A549 (cell line): ENCODE measurements at regions not wholly inside any gene's neighbourhood (a gene's known extent, or its start where the extent isn't known, plus 50 kb on each side); places are given as distances from the start of the nearest gene placed in this dataset.

ENCODE experiments used
- ATAC-seq, 2 experiments: fragments of 200-7000 bp in 1 of 2; fragments of >200 bp in 1 of 2; cut with Nextera tagmentation in 1 of 2; cut with Tn5 transposase in 1 of 2; 3 replicates each; pipeline versions ENCODE4 v1.8.0 to v1.9.1; 2018 to 2020; ENCODE audit warnings: mild to moderate bottlenecking in 1 of 2, moderate library complexity in 1 of 2
- CTCF ChIA-PET: fragments of 300-600 bp; sonication (Branson Sonifier 250); formaldehyde crosslinking; extraction: SDS; loops from one replicate; lab custom pipeline; 2021; ENCODE audit warnings: antibody characterized with exemption, inconsistent platforms; lab: Yijun Ruan, JAX
- POLR2A ChIA-PET: fragments of 350-600 bp; formaldehyde crosslinking; extraction: SDS; loops from one replicate; lab custom pipeline; 2021; ENCODE audit warnings: antibody characterized with exemption, inconsistent platforms; lab: Yijun Ruan, JAX
- DNase-seq, 2 experiments: peaks; one replicate each; pipeline versions ENCODE4 v3.0.0 to v3.0.0-alpha.2; 2011 to 2016; ENCODE audit warnings: low read depth in 1 of 2, low spot score in 1 of 2
- FAIRE-seq: peaks from 2 replicates; lab custom pipeline; 2011; peaks lifted over from hg19 to GRCh38; lab: Jason Lieb, UNC
- H3K27ac ChIP-seq, 2 experiments: fragments of >200 bp; sonication (Bioruptor Twin); formaldehyde crosslinking; 3 replicates each; pipeline ENCODE4 v1.5.1; 2016 to 2017
- H3K4me1 ChIP-seq: fragments of >200 bp; sonication (Bioruptor Twin); formaldehyde crosslinking; 3 replicates; pipeline ENCODE4 v1.6.1; 2016
- H3K4me2 ChIP-seq: fragments of >200 bp; sonication (Bioruptor Twin); formaldehyde crosslinking; 3 replicates; pipeline ENCODE4 v1.6.1; 2016
- H3K4me3 ChIP-seq: fragments of >200 bp; sonication (Bioruptor Twin); formaldehyde crosslinking; 3 replicates; pipeline ENCODE4 v1.5.1; 2016
- H3K9me3 ChIP-seq: fragments of >200 bp; sonication (Bioruptor Twin); formaldehyde crosslinking; 3 replicates; pipeline ENCODE4 v1.6.1; 2016
- BHLHE40 ChIP-seq: IDR thresholded peaks from 2 replicates; pipeline ENCODE4 v1.6.1; 2012; ENCODE audit warnings: low read depth, low read length, inconsistent platforms
- CBX8 ChIP-seq: fragments of 200-600 bp; sonication (generic); IDR thresholded peaks from 2 replicates; pipeline ENCODE4 v1.6.1; 2016
- CHD4 ChIP-seq: fragments of 200-600 bp; sonication (generic); IDR thresholded peaks from 2 replicates; pipeline ENCODE4 v1.6.1; 2016; ENCODE audit warnings: antibody characterized with exemption, mild to moderate bottlenecking, borderline replicate concordance
- EHF ChIP-seq: fragments of 250-450 bp; sonication (Bioruptor Pico); IDR thresholded peaks from 2 replicates; pipeline ENCODE4 v1.5.0; 2020; ENCODE audit warnings: mild to moderate bottlenecking
- FOSB ChIP-seq: fragments of 250-450 bp; sonication (Bioruptor Pico); IDR thresholded peaks from 2 replicates; pipeline ENCODE4 v1.5.0; 2020; ENCODE audit warnings: mild to moderate bottlenecking, moderate library complexity
- FOSL2 ChIP-seq, 2 experiments: fragments of 450-650 bp in 1 of 2; fragments of >200 bp in 1 of 2; sonication (Bioruptor Twin) in 1 of 2; formaldehyde crosslinking; IDR thresholded peaks; 2 replicates each; pipeline versions ENCODE4 v1.5.0 to v1.6.1; 2016 to 2020; ENCODE audit warnings: mild to moderate bottlenecking in 1 of 2, moderate library complexity in 1 of 2
- GATA3 ChIP-seq: IDR thresholded peaks from 2 replicates; pipeline ENCODE4 v1.6.1; 2012; ENCODE audit warnings: borderline replicate concordance
- HDAC2 ChIP-seq: fragments of 200-600 bp; sonication (generic); IDR thresholded peaks from 2 replicates; pipeline ENCODE4 v1.6.1; 2016
- HEYL ChIP-seq: fragments of 250-450 bp; sonication (Bioruptor Pico); IDR thresholded peaks from 2 replicates; pipeline ENCODE4 v1.8.0; 2021; ENCODE audit warnings: mild to moderate bottlenecking, moderate library complexity
- HOXA7 ChIP-seq: fragments of 250-450 bp; sonication (Bioruptor Pico); IDR thresholded peaks from 2 replicates; pipeline ENCODE4 v1.5.0; 2020; ENCODE audit warnings: mild to moderate bottlenecking, moderate library complexity
- JUNB ChIP-seq: fragments of >200 bp; sonication (Bioruptor Twin); formaldehyde crosslinking; IDR thresholded peaks from 2 replicates; pipeline ENCODE4 v1.6.1; 2016
- KDM1A ChIP-seq: fragments of 200-600 bp; sonication (generic); IDR thresholded peaks from 2 replicates; pipeline ENCODE4 v1.6.1; 2016; ENCODE audit warnings: low read depth, mild to moderate bottlenecking
- KDM5A ChIP-seq: fragments of 200-600 bp; sonication (generic); IDR thresholded peaks from 2 replicates; pipeline ENCODE4 v1.6.1; 2016; ENCODE audit warnings: antibody characterized with exemption, mild to moderate bottlenecking
- MAZ ChIP-seq: fragments of 150-350 bp; IDR thresholded peaks from 2 replicates; pipeline ENCODE4 v1.6.1; 2014; ENCODE audit warnings: antibody characterized with exemption, low read depth, low read length, borderline replicate concordance
- MYC ChIP-seq: IDR thresholded peaks from 2 replicates; pipeline ENCODE4 v1.6.1; 2012; ENCODE audit warnings: mild to moderate bottlenecking, inconsistent platforms, low read length, improper control_type of control experiment, borderline replicate concordance
- NFE2L2 ChIP-seq: fragments of 150-350 bp; conservative IDR thresholded peaks from 2 replicates; pipeline ENCODE4 v1.6.1; 2014; ENCODE audit warnings: low read length
- NPAS2 ChIP-seq: fragments of 250-450 bp; sonication (Bioruptor Pico); IDR thresholded peaks from 2 replicates; pipeline ENCODE4 v1.8.0; 2022; ENCODE audit warnings: mild to moderate bottlenecking, moderate library complexity, borderline replicate concordance
- RFX5 ChIP-seq: fragments of 450-650 bp; IDR thresholded peaks from 2 replicates; pipeline ENCODE4 v1.7.1; 2014; ENCODE audit warnings: antibody characterized with exemption, mild to moderate bottlenecking, moderate library complexity
- SREBF2 ChIP-seq: fragments of 450-650 bp; IDR thresholded peaks from 2 replicates; pipeline ENCODE4 v1.6.1; 2014; ENCODE audit warnings: mild to moderate bottlenecking, moderate library complexity
- TFCP2L1 ChIP-seq: fragments of 250-450 bp; sonication (Bioruptor Pico); IDR thresholded peaks from 2 replicates; pipeline ENCODE4 v1.5.0; 2021; ENCODE audit warnings: mild to moderate bottlenecking
- TP53 ChIP-seq: fragments of 250-450 bp; sonication (Bioruptor Pico); IDR thresholded peaks from 2 replicates; pipeline ENCODE4 v1.5.0; 2021; ENCODE audit warnings: mild to moderate bottlenecking, moderate library complexity
- ZC3H11A ChIP-seq: fragments of 450-650 bp; IDR thresholded peaks from 2 replicates; pipeline ENCODE4 v1.6.1; 2014; ENCODE audit warnings: antibody characterized with exemption, mild to moderate bottlenecking
- ZFP36 ChIP-seq: fragments of 450-650 bp; IDR thresholded peaks from 2 replicates; pipeline ENCODE4 v1.6.1; 2014; ENCODE audit warnings: borderline replicate concordance; ENCODE audit not compliant: partially characterized antibody
- ZSCAN20 ChIP-seq: fragments of 250-450 bp; sonication (Bioruptor Pico); IDR thresholded peaks from 2 replicates; pipeline ENCODE4 v1.8.0; 2022; ENCODE audit warnings: mild to moderate bottlenecking, moderate library complexity
- WGBS: methylation state at CpG from one replicate; pipeline ENCODE4 v1.1.6; 2017; ENCODE audit errors: missing lambda C conversion rate; 5-methylcytosine and 5-hydroxymethylcytosine counted together
- TF ChIP-seq, protein P1 (sequence below): fragments of >200 bp; sonication (Bioruptor Twin); formaldehyde crosslinking; IDR thresholded peaks from 3 replicates; pipeline ENCODE4 v1.5.1; 2016
- TF ChIP-seq, protein P2 (sequence below): IDR thresholded peaks from 2 replicates; pipeline ENCODE4 v1.6.1; 2012; ENCODE audit warnings: low read depth, borderline replicate concordance
- TF ChIP-seq, protein P3 (sequence below): fragments of 250-450 bp; sonication (Bioruptor Pico); IDR thresholded peaks from 2 replicates; pipeline ENCODE4 v1.5.0; 2021; ENCODE audit warnings: mild to moderate bottlenecking, moderate library complexity, borderline replicate concordance
- TF ChIP-seq, protein P4 (sequence below): IDR thresholded peaks from 2 replicates; pipeline ENCODE4 v1.6.1; 2012

DNA sequence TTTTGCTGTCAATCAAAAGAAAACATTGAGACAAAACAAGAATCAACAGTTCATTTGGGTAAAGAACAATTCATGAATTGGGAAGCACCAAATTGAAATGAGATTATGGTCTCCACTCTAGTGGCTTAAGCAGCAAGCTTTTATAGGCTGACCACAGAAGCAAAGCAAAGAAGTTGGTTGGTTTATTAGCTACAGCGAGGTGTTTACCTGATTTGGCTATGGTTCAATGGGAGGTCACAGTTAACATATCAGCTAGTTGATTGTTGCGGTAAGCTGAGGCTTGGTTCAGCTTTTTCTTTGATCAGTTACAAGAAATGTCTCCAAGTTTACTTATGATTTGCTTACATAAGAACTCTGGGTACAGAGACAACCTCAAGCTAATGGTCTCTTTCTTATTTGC, 640.5 kb upstream of the GOLIM4 start:
- ATAC-seq, result no peak
- no peak overlapping the region for H3K27ac ChIP-seq
- H3K4me1 ChIP-seq, result no peaks in the 10 kb centered on the region
- DNase-seq, result no peak
- 13% methylated on average over 2 of the region's 2 CpGs for WGBS
- no peak overlapping the region for H3K4me2 ChIP-seq
- H3K9me3 ChIP-seq, result no peaks in the 10 kb centered on the region
- FAIRE-seq, result no peak
- no peak overlapping the region for H3K4me3 ChIP-seq
- CTCF ChIA-PET, result no interaction called here
- POLR2A ChIA-PET, result no interaction called here
- no peak for TF ChIP-seq JUNB
- TF ChIP-seq, protein P1, sequence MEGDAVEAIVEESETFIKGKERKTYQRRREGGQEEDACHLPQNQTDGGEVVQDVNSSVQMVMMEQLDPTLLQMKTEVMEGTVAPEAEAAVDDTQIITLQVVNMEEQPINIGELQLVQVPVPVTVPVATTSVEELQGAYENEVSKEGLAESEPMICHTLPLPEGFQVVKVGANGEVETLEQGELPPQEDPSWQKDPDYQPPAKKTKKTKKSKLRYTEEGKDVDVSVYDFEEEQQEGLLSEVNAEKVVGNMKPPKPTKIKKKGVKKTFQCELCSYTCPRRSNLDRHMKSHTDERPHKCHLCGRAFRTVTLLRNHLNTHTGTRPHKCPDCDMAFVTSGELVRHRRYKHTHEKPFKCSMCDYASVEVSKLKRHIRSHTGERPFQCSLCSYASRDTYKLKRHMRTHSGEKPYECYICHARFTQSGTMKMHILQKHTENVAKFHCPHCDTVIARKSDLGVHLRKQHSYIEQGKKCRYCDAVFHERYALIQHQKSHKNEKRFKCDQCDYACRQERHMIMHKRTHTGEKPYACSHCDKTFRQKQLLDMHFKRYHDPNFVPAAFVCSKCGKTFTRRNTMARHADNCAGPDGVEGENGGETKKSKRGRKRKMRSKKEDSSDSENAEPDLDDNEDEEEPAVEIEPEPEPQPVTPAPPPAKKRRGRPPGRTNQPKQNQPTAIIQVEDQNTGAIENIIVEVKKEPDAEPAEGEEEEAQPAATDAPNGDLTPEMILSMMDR, result no peak
- TF ChIP-seq BHLHE40, result no peak
- TF ChIP-seq FOSL2 (IDR thresholded peaks at IDR 0.05), result no peak
- TF ChIP-seq FOSL2 (CRISPR knock-in tag; IDR thresholded peaks at IDR 0.05), result no peak
- TF ChIP-seq FOSB (CRISPR knock-in tag), result no peak
- no peak for TF ChIP-seq MYC
- no peak for TF ChIP-seq HDAC2
- TF ChIP-seq HOXA7, result no peak
- TF ChIP-seq ZSCAN20 (CRISPR knock-in tag), result no peak
- no peak for TF ChIP-seq ZC3H11A
- TF ChIP-seq SREBF2, result no peak
- no peak for TF ChIP-seq TFCP2L1 (CRISPR knock-in tag)
- TF ChIP-seq RFX5, result no peak
- TF ChIP-seq KDM5A, result no peak
- TF ChIP-seq, protein P2, sequence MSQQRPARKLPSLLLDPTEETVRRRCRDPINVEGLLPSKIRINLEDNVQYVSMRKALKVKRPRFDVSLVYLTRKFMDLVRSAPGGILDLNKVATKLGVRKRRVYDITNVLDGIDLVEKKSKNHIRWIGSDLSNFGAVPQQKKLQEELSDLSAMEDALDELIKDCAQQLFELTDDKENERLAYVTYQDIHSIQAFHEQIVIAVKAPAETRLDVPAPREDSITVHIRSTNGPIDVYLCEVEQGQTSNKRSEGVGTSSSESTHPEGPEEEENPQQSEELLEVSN, result no peak
- TF ChIP-seq HEYL (CRISPR knock-in tag), result no peak
- no peak for TF ChIP-seq GATA3
- no peak for TF ChIP-seq NFE2L2
- TF ChIP-seq MAZ, result no peak
- TF ChIP-seq, protein P3, sequence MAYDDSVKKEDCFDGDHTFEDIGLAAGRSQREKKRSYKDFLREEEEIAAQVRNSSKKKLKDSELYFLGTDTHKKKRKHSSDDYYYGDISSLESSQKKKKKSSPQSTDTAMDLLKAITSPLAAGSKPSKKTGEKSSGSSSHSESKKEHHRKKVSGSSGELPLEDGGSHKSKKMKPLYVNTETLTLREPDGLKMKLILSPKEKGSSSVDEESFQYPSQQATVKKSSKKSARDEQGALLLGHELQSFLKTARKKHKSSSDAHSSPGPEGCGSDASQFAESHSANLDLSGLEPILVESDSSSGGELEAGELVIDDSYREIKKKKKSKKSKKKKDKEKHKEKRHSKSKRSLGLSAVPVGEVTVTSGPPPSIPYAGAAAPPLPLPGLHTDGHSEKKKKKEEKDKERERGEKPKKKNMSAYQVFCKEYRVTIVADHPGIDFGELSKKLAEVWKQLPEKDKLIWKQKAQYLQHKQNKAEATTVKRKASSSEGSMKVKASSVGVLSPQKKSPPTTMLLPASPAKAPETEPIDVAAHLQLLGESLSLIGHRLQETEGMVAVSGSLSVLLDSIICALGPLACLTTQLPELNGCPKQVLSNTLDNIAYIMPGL (CRISPR knock-in tag), result no peak
- TF ChIP-seq, all 56 proteins: peak for 0

DNA sequence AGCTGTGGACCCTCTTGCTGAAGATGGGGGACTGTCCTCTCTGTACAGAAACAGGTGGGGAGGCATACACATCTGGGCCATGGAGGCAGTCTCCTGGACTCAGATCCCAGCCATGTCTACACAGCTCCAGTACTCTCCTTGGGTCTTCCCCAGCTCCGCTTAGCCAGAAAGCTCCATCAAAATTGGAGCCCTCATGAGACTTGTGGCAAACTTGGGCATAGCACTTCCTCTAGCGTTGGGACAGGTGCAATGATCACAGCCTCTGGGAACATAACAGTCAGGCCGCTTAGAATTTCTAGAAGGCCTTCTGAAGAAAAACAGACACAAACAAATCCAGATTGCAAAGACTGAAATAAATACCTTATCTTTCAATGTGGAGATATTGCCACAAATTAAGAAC, 634.3 kb upstream of the GOLIM4 start:
- ChIA-PET POLR2A (no interaction called here), CTCF (no interaction called here)
- ATAC-seq (no peak), FAIRE-seq (no peak), DNase-seq (no peak)
- Histone ChIP-seq H3K4me1 (no peaks in the 10 kb centered on the region), H3K4me3 (no peak overlapping the region), H3K27ac (no peak overlapping the region), H3K4me2 (no peak overlapping the region), H3K9me3 (no peaks in the 10 kb centered on the region)
- TF ChIP-seq, protein P4, sequence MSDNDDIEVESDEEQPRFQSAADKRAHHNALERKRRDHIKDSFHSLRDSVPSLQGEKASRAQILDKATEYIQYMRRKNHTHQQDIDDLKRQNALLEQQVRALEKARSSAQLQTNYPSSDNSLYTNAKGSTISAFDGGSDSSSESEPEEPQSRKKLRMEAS, result no peak
- no peak for TF ChIP-seq TFCP2L1 (CRISPR knock-in tag)
- no peak for TF ChIP-seq BHLHE40
- no peak for TF ChIP-seq TP53 (CRISPR knock-in tag)
- TF ChIP-seq HOXA7, result no peak
- no peak for TF ChIP-seq FOSB (CRISPR knock-in tag)
- no peak for TF ChIP-seq CHD4
- TF ChIP-seq HEYL (CRISPR knock-in tag), result no peak
- no peak for TF ChIP-seq NPAS2 (CRISPR knock-in tag)
- TF ChIP-seq EHF, result no peak
- TF ChIP-seq GATA3, result no peak
- no peak for TF ChIP-seq CBX8
- no peak for TF ChIP-seq ZFP36
- TF ChIP-seq MAZ, result no peak
- TF ChIP-seq KDM1A, result no peak
- TF ChIP-seq HDAC2, result no peak
- 18% methylated on average over 2 of the region's 3 CpGs for WGBS
